ENCODE measurements at regions not wholly inside any gene's neighbourhood (a gene's known extent, or its start where the extent isn't known, plus 50 kb on each side); places are given as distances from the start of the nearest gene placed in this dataset.
"Not testable (repeated sequence)": the region's sequence is repeated elsewhere in the genome, so short reads cannot be mapped to it uniquely, and the experiment has no call there.

GRCh38 chr2:63725212-63725611, 116.5 kb upstream of the UGP2 start:
- TF ChIP-seq POLR2A, CTCF (IDR thresholded peaks at IDR 0.05): not testable (repeated sequence)

Data from uterus (tissue), 2 donors.